DND-41 (cell line): ENCODE measurements at regions not wholly inside any gene's neighbourhood (a gene's known extent, or its start where the extent isn't known, plus 50 kb on each side); places are given as distances from the start of the nearest gene placed in this dataset.

Source experiments
- ATAC-seq: fragments of 200-7000 bp; cut with Tn5 transposase; 3 replicates; pipeline ENCODE4 v1.9.1; 2021; ENCODE audit warnings: low read depth; ENCODE audit not compliant: insufficient read depth
- DNase-seq: peaks from one replicate; pipeline ENCODE4 v3.0.0-alpha.2; 2020
- H2AFZ ChIP-seq: 2 replicates; pipeline ENCODE4 v1.6.0; 2012; ENCODE audit warnings: low read depth, low read length
- H3K27ac ChIP-seq: 2 replicates; pipeline ENCODE4 v1.5.1; 2012; ENCODE audit warnings: low read length, inconsistent platforms
- H3K27me3 ChIP-seq: fragments of 200-600 bp; sonication (generic); 2 replicates; pipeline ENCODE4 v1.6.0; 2012; ENCODE audit warnings: low read length, mild to moderate bottlenecking, inconsistent platforms; ENCODE audit not compliant: insufficient read depth, poor library complexity
- H3K36me3 ChIP-seq: 2 replicates; pipeline ENCODE4 v1.5.1; 2012; ENCODE audit warnings: low read length, inconsistent platforms; ENCODE audit not compliant: insufficient read depth
- H3K4me1 ChIP-seq: 2 replicates; pipeline ENCODE4 v1.5.1; 2012; ENCODE audit warnings: mild to moderate bottlenecking, low read length; ENCODE audit not compliant: insufficient read depth
- H3K4me2 ChIP-seq: 2 replicates; pipeline ENCODE4 v1.6.0; 2012; ENCODE audit warnings: mild to moderate bottlenecking, moderate library complexity, low read length, inconsistent platforms; ENCODE audit not compliant: insufficient read depth
- H3K4me3 ChIP-seq, 2 experiments: fragments of 200-600 bp in 1 of 2; shearing (Covaris generic) in 1 of 2; 2 replicates each; pipeline ENCODE4 v1.5.1; 2012 to 2016; ENCODE audit warnings: inconsistent platforms in 2 of 2, low read length in 2 of 2, mild to moderate bottlenecking in 2 of 2, low read depth in 1 of 2, moderate library complexity in 1 of 2
- H3K79me2 ChIP-seq: 2 replicates; pipeline ENCODE4 v1.6.0; 2012; ENCODE audit warnings: low read length, inconsistent platforms; ENCODE audit not compliant: insufficient read depth
- H3K9ac ChIP-seq: 2 replicates; pipeline ENCODE4 v1.6.0; 2012; ENCODE audit warnings: low read depth, mild to moderate bottlenecking, inconsistent platforms, low read length, moderate library complexity
- H3K9me3 ChIP-seq: 2 replicates; pipeline ENCODE4 v1.5.1; 2012; ENCODE audit warnings: low read length, moderate library complexity, mild to moderate bottlenecking, inconsistent platforms; ENCODE audit not compliant: insufficient read depth, severe bottlenecking
- H4K20me1 ChIP-seq: 2 replicates; pipeline ENCODE4 v1.6.0; 2012; ENCODE audit warnings: low read length; ENCODE audit not compliant: insufficient read depth
- CTCF ChIP-seq: IDR thresholded peaks from 2 replicates; pipeline ENCODE4 v1.5.1; 2012; ENCODE audit warnings: borderline replicate concordance, low read length, moderate library complexity, mild to moderate bottlenecking; ENCODE audit not compliant: poor library complexity, severe bottlenecking; ENCODE audit errors: extremely low read depth
- EZH2 ChIP-seq: IDR thresholded peaks from 3 replicates; pipeline ENCODE4 v1.6.1; 2012; ENCODE audit warnings: borderline replicate concordance, low read depth, mild to moderate bottlenecking, moderate library complexity, low read length, inconsistent platforms; ENCODE audit not compliant: severe bottlenecking

- Histone ChIP-seq H3K36me3 (no peaks in the 10 kb centered on the region), H3K4me1 (no peaks in the 10 kb centered on the region), H3K4me2 (no peak overlapping the region), H2AFZ (no peak overlapping the region), H3K79me2 (no peaks in the 10 kb centered on the region), H3K9ac (no peak overlapping the region), H3K27me3 (no peaks in the 10 kb centered on the region), H3K27ac (no peak overlapping the region), H4K20me1 (no peaks in the 10 kb centered on the region), H3K4me3 (no peak overlapping the region), H3K9me3 (no peaks in the 10 kb centered on the region)
- TF ChIP-seq EZH2 (no peak), CTCF (no peak)
- ATAC-seq (no peak), DNase-seq (no peak)
These were observed 53.1 kb upstream of the GRIN3A start for GRCh38 chr9:101791533-101791932.
